Right lobe of liver (tissue), 6 donors: ENCODE measurements at regions not wholly inside any gene's neighbourhood (a gene's known extent, or its start where the extent isn't known, plus 50 kb on each side); places are given as distances from the start of the nearest gene placed in this dataset.
A peak's percentile ranks its signal among the peaks of the same experiment; 100 is the strongest.

Experiments
- ATAC-seq, 4 donors: fragments of 200-7000 bp; cut with Tn5 transposase; one replicate each; pipeline ENCODE4 v1.9.1; 2020; ENCODE audit warnings: mild to moderate bottlenecking in 4 of 4, moderate library complexity in 4 of 4
- DNase-seq, 3 donors: peaks; one replicate each; pipeline ENCODE4 v3.0.0-alpha.2; 2020
- H3K27ac ChIP-seq, 3 donors: fragments of 200-600 bp; one replicate each; pipeline ENCODE4 v1.8.0; 2022
- H3K27me3 ChIP-seq, 2 donors: fragments of 200-600 bp; one replicate each; pipeline ENCODE4 v1.8.0; 2022
- H3K36me3 ChIP-seq, 4 donors: fragments of 200-600 bp; sonication (generic) in 1 of 4; one replicate each; pipeline versions ENCODE4 v1.5.1 to v1.8.0; 2017 to 2022; ENCODE audit warnings: control low read depth in 1 of 4
- H3K4me1 ChIP-seq, 4 donors: fragments of 200-600 bp; sonication (generic) in 1 of 4; one replicate each; pipeline versions ENCODE4 v1.5.1 to v1.8.0; 2017 to 2022; ENCODE audit warnings: control low read depth in 1 of 4
- H3K4me3 ChIP-seq, 3 donors: fragments of 200-600 bp; one replicate each; pipeline ENCODE4 v1.8.0; 2022
- H3K9me3 ChIP-seq, 4 donors: fragments of 200-600 bp; sonication (generic) in 1 of 4; one replicate each; pipeline versions ENCODE4 v1.5.1 to v1.8.0; 2017 to 2022; ENCODE audit warnings: control low read depth in 1 of 4
- CTCF ChIP-seq, 4 donors: fragments of 200-600 bp in 3 of 4; fragments of 450-650 bp in 1 of 4; IDR thresholded peaks; one replicate each; pipeline versions ENCODE4 v1.5.1 to v1.8.0; 2016 to 2022; ENCODE audit warnings: antibody characterized with exemption in 4 of 4, mild to moderate bottlenecking in 2 of 4
- POLR2A ChIP-seq: fragments of 450-650 bp; IDR thresholded peaks from one replicate; pipeline ENCODE4 v1.6.1; 2017; ENCODE audit warnings: antibody characterized with exemption, mild to moderate bottlenecking
- WGBS: methylation state at CpG from one replicate; pipeline ENCODE4 v1.1.6; 2018; ENCODE audit warnings: low coverage, low lambda C conversion rate; ENCODE audit not compliant: insufficient coverage; ENCODE audit errors: missing lambda C conversion rate; 5-methylcytosine and 5-hydroxymethylcytosine counted together
- intact Hi-C, 2 donors: fragments of 100-400 bp; cut with DNase I; formaldehyde crosslinking; loops; one replicate each; pipeline versions ENCODE4 v1.11.2 to v1.14.1; 2022
- donor health status: DM: no; HTN: yes; CAD: no.
- donor health status: DM: no; HTN: no; CAD: no.
- donor health status: DM: no; HTN: no; CAD: no.
- donor health status: DM: no; HTN: yes; CAD: no.
- donor health status: DM: no; HTN: yes; CAD: no.

DNA sequence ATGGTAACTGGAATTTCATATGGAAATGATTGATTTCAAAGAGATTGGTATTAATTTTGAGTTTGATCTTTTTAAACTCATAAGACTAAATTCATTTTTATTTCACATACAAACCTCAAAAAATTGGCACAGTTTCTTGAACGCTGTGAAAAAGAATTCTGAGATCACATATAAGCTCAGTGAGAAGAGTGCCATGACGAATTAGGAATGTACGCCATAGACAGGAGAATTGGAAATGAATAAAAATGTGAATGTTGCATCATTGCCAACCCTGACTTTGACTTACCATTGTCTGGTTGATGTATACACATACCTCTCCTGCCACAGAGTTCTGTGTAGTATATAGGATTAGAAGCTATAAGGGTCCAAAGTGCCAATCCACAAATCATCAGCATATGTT, 290.4 kb upstream of the ZC3H15 start:
- H3K9me3 ChIP-seq: no peaks in the 10 kb centered on the region
- H3K27ac ChIP-seq: no peak overlapping the region
- no peaks in the 10 kb centered on the region for H3K27me3 ChIP-seq
- no peaks in the 10 kb centered on the region for H3K4me1 ChIP-seq
- 96% methylated on average over 3 of the region's 3 CpGs for WGBS
- H3K4me3 ChIP-seq: no peak overlapping the region
- intact Hi-C loops: no loop called here
- no peak for DNase-seq
- ATAC-seq: no peak
- H3K36me3 ChIP-seq: no peaks in the 10 kb centered on the region
- no peak for TF ChIP-seq POLR2A
- TF ChIP-seq CTCF (IDR thresholded peaks at IDR 0.05): no peak

- ATAC-seq (peak in 1 of 4 donors; percentile 66), DNase-seq (no peak)
- TF ChIP-seq POLR2A: no peak
- TF ChIP-seq CTCF (IDR thresholded peaks at IDR 0.05): no peak
- H3K4me1 ChIP-seq: no peaks in the 10 kb centered on the region
- H3K36me3 ChIP-seq: no peaks in the 10 kb centered on the region
- intact Hi-C loops: no loop called here
- H3K27ac ChIP-seq: no peak overlapping the region
- no peaks in the 10 kb centered on the region for H3K9me3 ChIP-seq
- H3K27me3 ChIP-seq: no peaks in the 10 kb centered on the region
- no peak overlapping the region for H3K4me3 ChIP-seq
- 53% methylated on average over 1 of the region's 1 CpG for WGBS
Observed at GRCh38 chr2:186197955-186198354, 288.1 kb upstream of the ZC3H15 start.

DNA sequence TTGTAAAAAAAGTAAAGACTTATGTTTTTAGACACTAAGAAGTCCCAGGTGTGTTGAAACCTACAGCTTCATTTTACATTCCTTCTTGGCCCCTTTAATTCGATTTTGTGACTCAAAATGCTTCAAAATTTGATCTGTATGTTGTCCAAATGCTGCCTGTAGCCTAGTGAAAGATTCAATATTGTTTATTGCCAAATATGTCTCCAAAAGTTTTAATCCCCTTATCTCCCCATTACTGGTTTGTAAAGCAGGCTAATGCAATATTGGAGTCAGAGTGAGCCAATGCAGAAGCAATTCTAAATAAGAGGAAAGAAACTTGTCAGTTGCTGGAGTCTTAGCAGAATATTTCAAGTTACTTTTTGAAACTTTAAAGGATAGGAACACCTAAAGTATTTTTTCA, 287.0 kb upstream of the ZC3H15 start:
- 22% methylated on average over 1 of the region's 1 CpG for WGBS
- TF ChIP-seq POLR2A (no peak), CTCF (IDR thresholded peaks at IDR 0.05) (no peak)
- ATAC-seq: no peak

DNA sequence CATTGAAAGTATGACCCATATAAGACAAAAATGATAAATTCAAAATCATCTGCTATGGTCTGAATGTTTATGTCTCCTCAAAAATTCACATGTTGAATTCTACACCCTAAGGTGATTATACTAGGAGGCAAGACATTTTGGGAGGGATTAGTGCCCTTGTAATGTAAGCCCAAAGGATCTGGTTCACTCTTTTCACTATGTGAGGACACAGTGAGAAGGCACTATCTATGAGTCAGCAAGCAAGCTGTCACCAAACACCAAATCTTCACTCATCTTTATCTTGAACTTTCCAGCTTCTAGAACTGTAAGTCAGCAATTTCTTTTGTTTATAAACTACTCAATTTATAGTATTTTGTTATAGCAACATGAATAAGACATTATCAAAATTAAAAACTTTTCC, 284.7 kb upstream of the ZC3H15 start:
- TF ChIP-seq POLR2A (no peak), CTCF (IDR thresholded peaks at IDR 0.05) (no peak)
- Histone ChIP-seq H3K4me1 (no peaks in the 10 kb centered on the region), H3K9me3 (no peaks in the 10 kb centered on the region), H3K36me3 (no peaks in the 10 kb centered on the region), H3K27ac (no peak overlapping the region), H3K4me3 (no peak overlapping the region), H3K27me3 (no peaks in the 10 kb centered on the region)
- DNase-seq (no peak), ATAC-seq (no peak)
- intact Hi-C loops: no loop called here

More for the DNA sequence above, 287.0 kb upstream of the ZC3H15 start:
- Histone ChIP-seq H3K9me3 (no peaks in the 10 kb centered on the region), H3K27me3 (no peaks in the 10 kb centered on the region), H3K27ac (no peak overlapping the region), H3K4me1 (no peaks in the 10 kb centered on the region), H3K4me3 (no peak overlapping the region), H3K36me3 (no peaks in the 10 kb centered on the region)
- no peak for DNase-seq
- intact Hi-C loops: no loop called here

GRCh38 chr2:186205254-186205911, 280.7 kb upstream of the ZC3H15 start:
- H3K4me1 ChIP-seq: no peaks in the 10 kb centered on the region
- H3K27ac ChIP-seq: no peak overlapping the region
- ATAC-seq (no peak), DNase-seq (no peak)
- no peaks in the 10 kb centered on the region for H3K9me3 ChIP-seq
- intact Hi-C loops: no loop called here
- TF ChIP-seq POLR2A (no peak), CTCF (IDR thresholded peaks at IDR 0.05) (no peak)
- H3K36me3 ChIP-seq: no peaks in the 10 kb centered on the region
- H3K4me3 ChIP-seq: no peak overlapping the region
- no peaks in the 10 kb centered on the region for H3K27me3 ChIP-seq
- WGBS: 64% methylated on average over 1 of the region's 1 CpG
